Skeletal muscle tissue (tissue), 3 donors: ENCODE measurements at regions not wholly inside any gene's neighbourhood (a gene's known extent, or its start where the extent isn't known, plus 50 kb on each side); places are given as distances from the start of the nearest gene placed in this dataset.
A peak's percentile ranks its signal among the peaks of the same experiment; 100 is the strongest.

Source experiments
- H3K27ac ChIP-seq: one replicate; pipeline ENCODE4 v1.7.0; 2013; ENCODE audit warnings: mild to moderate bottlenecking, low read depth, low read length, inconsistent platforms
- H3K27me3 ChIP-seq, 3 donors: one replicate each; pipeline ENCODE4 v1.7.0; 2013; ENCODE audit warnings: low read length in 3 of 3; ENCODE audit not compliant: control insufficient read depth in 3 of 3, insufficient read depth in 3 of 3
- H3K36me3 ChIP-seq, 3 donors: one replicate each; pipeline ENCODE4 v1.7.0; 2013; ENCODE audit warnings: low read length in 3 of 3; ENCODE audit not compliant: control insufficient read depth in 3 of 3, insufficient read depth in 3 of 3
- H3K4me1 ChIP-seq, 3 donors: one replicate each; pipeline ENCODE4 v1.7.0; 2013; ENCODE audit warnings: low read length in 3 of 3, mild to moderate bottlenecking in 3 of 3; ENCODE audit not compliant: control insufficient read depth in 3 of 3, insufficient read depth in 3 of 3
- H3K4me3 ChIP-seq, 3 donors: one replicate each; pipeline ENCODE4 v1.7.0; 2013; ENCODE audit warnings: low read length in 3 of 3
- H3K9ac ChIP-seq, 3 donors: one replicate each; pipeline ENCODE4 v1.7.0; 2013; ENCODE audit warnings: low read length in 3 of 3, mild to moderate bottlenecking in 3 of 3, moderate library complexity in 2 of 3, low read depth in 1 of 3
- H3K9me3 ChIP-seq, 3 donors: one replicate each; pipeline ENCODE4 v1.7.0; 2013; ENCODE audit warnings: low read length in 3 of 3; ENCODE audit not compliant: control insufficient read depth in 3 of 3
- donor health status: Osteomylitis.

DNA sequence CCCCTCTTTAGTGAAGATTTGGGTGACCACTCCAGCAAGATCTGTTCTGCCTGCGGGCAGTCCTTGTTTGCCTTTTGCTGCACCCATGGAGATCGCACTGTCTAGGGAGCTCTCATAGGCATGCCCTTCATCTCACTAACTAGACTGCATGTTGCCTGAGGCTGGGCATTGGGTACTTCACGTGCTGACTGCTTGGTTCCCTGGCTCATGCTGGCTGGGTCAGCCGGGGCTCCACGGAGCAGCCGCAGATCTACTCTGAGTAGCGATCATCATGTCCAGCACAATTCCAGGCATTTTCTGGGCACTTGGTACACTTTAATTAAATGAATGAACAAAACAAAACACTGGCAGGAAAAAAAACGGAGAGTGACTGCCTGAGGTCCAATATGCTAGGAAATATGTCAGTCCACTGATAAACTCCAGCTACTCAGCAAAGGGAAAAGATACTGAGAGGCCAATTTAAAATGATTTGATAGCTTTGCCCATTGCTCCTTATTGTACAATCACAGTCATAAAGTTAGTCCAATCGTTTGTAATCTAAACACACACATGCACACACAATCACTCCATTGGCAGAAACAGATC lies 220.3 kb downstream of the C1D start:
- no peaks in the 10 kb centered on the region for H3K27me3 ChIP-seq
- H3K9ac ChIP-seq = no peak overlapping the region
- no peaks in the 10 kb centered on the region for H3K9me3 ChIP-seq
- no peak overlapping the region for H3K27ac ChIP-seq
- peaks cover 5 to 7% (median 5%) of the 10 kb centered on the region in 3 donors for H3K4me1 ChIP-seq
- H3K36me3 ChIP-seq = no peaks in the 10 kb centered on the region
- H3K4me3 ChIP-seq = no peak overlapping the region

DNA sequence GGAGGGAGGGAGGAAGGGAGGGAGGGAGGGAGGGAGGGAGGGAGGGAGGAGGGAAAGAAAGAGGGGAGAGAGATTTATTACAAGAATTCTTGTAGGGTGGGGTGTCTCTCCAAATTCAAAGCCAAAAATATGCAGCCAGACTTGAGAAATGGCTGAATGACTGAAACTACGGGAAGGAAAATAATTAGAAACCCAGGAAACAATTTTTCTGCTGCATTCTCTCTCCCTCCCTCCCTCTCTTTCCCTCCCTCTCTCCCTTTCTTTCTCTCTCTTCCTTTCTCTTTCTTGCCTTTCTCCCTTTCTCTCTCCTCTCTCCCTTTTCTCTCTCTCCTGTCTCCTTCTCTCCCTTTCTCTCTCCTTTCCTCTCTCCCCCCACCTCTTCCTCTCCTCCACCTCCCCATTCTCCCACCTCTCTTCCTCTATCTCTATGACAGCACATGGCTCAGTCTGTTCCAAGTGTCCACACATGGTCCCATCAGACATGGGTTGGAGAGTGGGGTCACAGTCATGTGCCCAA lies 218.7 kb downstream of the C1D start:
- peaks cover 5 to 7% (median 5%) of the 10 kb centered on the region in 3 donors for H3K4me1 ChIP-seq
- H3K36me3 ChIP-seq = no peaks in the 10 kb centered on the region
- H3K4me3 ChIP-seq = no peak overlapping the region
- H3K9me3 ChIP-seq = no peaks in the 10 kb centered on the region
- H3K27ac ChIP-seq = no peak overlapping the region
- H3K27me3 ChIP-seq = no peaks in the 10 kb centered on the region
- H3K9ac ChIP-seq = no peak overlapping the region

- no peaks in the 10 kb centered on the region for H3K9me3 ChIP-seq
- peak overlapping the region in 2 of 3 donors; percentile 14 to 52 for H3K9ac ChIP-seq
- no peaks in the 10 kb centered on the region for H3K27me3 ChIP-seq
- peak overlapping the region; percentile 33 to 57 (median 57) for H3K4me3 ChIP-seq
- peaks cover 5 to 7% (median 5%) of the 10 kb centered on the region in 3 donors for H3K4me1 ChIP-seq
- H3K27ac ChIP-seq = no peak overlapping the region
- no peaks in the 10 kb centered on the region for H3K36me3 ChIP-seq
Measured at GRCh38 chr2:67845621-67846369, 217.0 kb downstream of the C1D start.

DNA sequence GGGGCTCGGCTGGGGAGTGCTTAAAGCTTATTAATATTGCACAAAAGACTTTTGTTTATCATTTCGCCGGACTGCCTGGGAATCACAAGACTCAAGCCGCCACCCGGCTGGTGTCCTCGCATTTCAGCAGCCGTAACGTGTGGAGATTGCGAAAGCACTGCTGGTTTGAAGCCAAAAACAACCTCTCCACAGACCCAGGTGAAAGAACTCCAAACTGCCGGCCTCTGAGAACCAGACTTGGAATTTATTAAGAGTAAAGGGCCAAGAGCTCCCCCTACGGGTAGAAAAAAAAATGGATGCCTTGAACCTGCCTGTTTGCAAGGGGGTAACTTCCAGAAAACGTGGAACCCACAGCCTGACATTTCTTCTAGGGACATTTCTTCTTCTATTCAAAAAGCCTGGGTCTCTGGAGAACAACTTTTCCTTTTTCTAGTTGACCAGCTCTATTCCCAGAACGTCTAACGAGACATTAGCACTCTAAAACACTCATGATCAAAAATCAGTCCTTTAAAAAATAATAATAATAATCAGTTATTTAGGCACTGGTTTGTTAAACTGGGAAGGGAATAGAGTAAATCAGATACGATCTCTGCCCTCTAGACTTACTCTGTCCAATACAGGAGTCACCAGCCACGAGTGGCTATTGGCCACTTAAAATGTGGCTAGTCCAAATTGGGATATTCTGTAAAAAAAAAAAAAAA lies 216.3 kb downstream of the C1D start:
- H3K9ac ChIP-seq = peak overlapping the region; percentile 14 to 52 (median 21)
- H3K36me3 ChIP-seq = no peaks in the 10 kb centered on the region
- H3K27ac ChIP-seq = no peak overlapping the region
- H3K4me3 ChIP-seq = peak overlapping the region; percentile 33 to 57 (median 57)
- H3K27me3 ChIP-seq = no peaks in the 10 kb centered on the region
- peaks cover 5 to 7% (median 5%) of the 10 kb centered on the region in 3 donors for H3K4me1 ChIP-seq
- H3K9me3 ChIP-seq = no peaks in the 10 kb centered on the region

DNA sequence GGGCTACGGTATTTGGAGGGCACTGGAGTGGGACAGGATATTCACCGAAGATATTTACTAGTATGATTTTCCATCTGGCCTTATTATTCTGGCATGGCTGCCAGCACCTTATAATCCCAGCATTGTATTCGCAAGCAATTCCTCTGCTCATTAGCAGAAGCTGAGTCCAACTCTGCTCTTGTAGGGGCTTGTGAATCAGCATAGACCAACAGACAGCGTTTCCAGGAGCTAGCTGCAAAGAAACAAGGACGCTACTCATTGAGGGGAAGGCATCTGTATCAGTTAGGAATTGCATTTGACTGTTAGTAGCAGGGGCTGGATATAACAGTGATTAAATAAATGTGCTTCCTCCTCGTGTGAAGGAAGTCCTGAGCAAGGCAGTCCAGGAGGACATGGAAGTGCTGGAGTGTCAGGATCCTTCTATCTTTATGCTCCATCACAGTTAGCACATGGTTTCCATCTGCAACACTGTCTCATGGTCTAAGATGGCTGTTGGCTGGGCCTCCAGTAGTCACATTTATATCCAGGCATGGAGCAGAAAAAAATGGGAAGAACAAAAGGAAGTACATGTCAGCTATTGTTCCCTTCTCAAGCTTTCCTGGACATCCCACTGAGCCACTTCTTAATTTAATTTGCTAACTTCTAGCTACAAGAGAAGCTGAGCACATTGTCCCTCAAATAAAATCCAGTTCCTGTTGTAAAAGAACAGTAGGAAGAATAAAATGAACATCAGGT lies 214.1 kb downstream of the C1D start:
- Histone ChIP-seq H3K9ac (no peak overlapping the region), H3K27me3 (no peaks in the 10 kb centered on the region), H3K27ac (no peak overlapping the region), H3K9me3 (no peaks in the 10 kb centered on the region), H3K36me3 (no peaks in the 10 kb centered on the region), H3K4me3 (no peak overlapping the region), H3K4me1 (peaks cover 5 to 7% (median 5%) of the 10 kb centered on the region in 3 donors)

- H3K27me3 ChIP-seq = no peaks in the 10 kb centered on the region
- no peak overlapping the region for H3K9ac ChIP-seq
- peaks cover 3 to 4% (median 4%) of the 10 kb centered on the region in 3 donors for H3K4me1 ChIP-seq
- H3K27ac ChIP-seq = no peak overlapping the region
- no peaks in the 10 kb centered on the region for H3K36me3 ChIP-seq
- no peak overlapping the region for H3K4me3 ChIP-seq
- no peaks in the 10 kb centered on the region for H3K9me3 ChIP-seq
Measured at GRCh38 chr2:67851016-67851415, 211.8 kb downstream of the C1D start.

- Histone ChIP-seq H3K9ac (no peak overlapping the region), H3K4me3 (no peak overlapping the region), H3K27me3 (no peaks in the 10 kb centered on the region), H3K36me3 (no peaks in the 10 kb centered on the region), H3K4me1 (no peaks in the 10 kb centered on the region), H3K9me3 (no peaks in the 10 kb centered on the region), H3K27ac (no peak overlapping the region)
Measured at GRCh38 chr2:67851956-67852824, 210.6 kb downstream of the C1D start.

DNA sequence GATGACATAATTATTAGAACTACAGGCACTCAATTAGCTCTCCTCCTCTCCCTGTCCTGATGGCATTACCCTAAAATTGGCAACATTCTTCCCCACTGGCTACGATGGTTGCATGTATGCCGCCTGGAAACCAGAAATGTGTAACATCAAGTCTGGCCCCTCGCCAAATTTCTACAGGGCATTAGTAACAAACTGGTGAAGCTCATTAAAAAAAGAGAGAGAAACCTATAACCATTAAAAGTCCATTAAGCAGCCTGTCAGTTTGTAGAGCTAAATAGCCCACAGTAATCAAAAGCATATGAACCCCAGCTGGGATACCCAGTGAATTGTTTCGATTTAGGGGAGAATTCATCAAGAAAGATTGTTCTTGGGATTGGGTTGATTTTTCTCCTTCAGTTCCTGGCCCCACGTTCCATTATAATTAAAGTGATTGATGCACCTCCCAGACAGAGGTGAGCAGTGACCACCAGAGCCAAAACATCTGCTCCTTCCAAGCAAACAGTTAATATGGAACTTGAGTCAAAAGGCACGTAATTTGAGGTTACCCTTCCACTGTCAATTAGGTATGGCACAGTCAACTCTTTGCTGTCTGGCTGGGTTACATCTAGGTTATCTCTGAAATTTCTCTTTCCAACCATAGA lies 208.6 kb downstream of the C1D start:
- H3K27ac ChIP-seq = no peak overlapping the region
- H3K4me3 ChIP-seq = no peak overlapping the region
- H3K36me3 ChIP-seq = no peaks in the 10 kb centered on the region
- H3K27me3 ChIP-seq = peaks cover 0 to 4% (median 3%) of the 10 kb centered on the region in 3 donors
- no peaks in the 10 kb centered on the region for H3K4me1 ChIP-seq
- no peaks in the 10 kb centered on the region for H3K9me3 ChIP-seq
- H3K9ac ChIP-seq = no peak overlapping the region

DNA sequence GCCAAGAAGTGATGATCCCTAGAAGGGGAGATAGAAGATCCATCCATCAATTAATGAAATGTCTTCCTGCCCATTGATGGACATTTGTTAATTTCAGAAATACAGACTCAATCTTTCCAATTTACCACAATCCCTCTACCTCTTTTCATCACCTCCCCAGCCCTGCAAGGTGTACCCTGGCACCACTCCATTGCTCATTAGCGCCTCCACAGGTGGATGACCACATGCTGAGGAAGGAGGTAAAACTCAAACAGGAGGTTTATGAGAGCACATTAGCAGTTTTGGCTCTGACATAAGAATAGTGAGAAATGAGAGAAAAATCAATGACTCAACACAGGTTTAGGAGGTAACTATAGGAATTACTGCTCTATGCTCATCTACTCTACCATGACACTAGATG lies 208.0 kb downstream of the C1D start:
- Histone ChIP-seq H3K27me3 (peaks cover 0 to 4% (median 3%) of the 10 kb centered on the region in 3 donors), H3K27ac (no peak overlapping the region), H3K9ac (no peak overlapping the region), H3K36me3 (no peaks in the 10 kb centered on the region), H3K9me3 (no peaks in the 10 kb centered on the region), H3K4me1 (no peaks in the 10 kb centered on the region), H3K4me3 (no peak overlapping the region)
